H1 (cell line): ENCODE measurements at regions not wholly inside any gene's neighbourhood (a gene's known extent, or its start where the extent isn't known, plus 50 kb on each side); places are given as distances from the start of the nearest gene placed in this dataset.

Experiments used
- CTCF ChIA-PET: fragments of 300-600 bp; sonication (Branson Sonifier 250); formaldehyde crosslinking; loops from one replicate; lab custom pipeline; 2021; ENCODE audit not compliant: partially characterized antibody; lab: Charles Lee
- POLR2A ChIA-PET: fragments of 300-600 bp; sonication (Branson Sonifier 250); formaldehyde crosslinking; loops from one replicate; lab custom pipeline; 2021; ENCODE audit warnings: inconsistent platforms; ENCODE audit not compliant: partially characterized antibody; lab: Charles Lee
- DNase-seq, 2 experiments: peaks; one replicate each; pipeline versions ENCODE4 v3.0.0 to v3.0.0-alpha.2; 2010 to 2022; ENCODE audit warnings: low spot score in 2 of 2, low read depth in 1 of 2, mixed read lengths in 1 of 2
- FAIRE-seq: peaks from 2 replicates; lab custom pipeline; 2011; peaks lifted over from hg19 to GRCh38; lab: Jason Lieb, UNC
- H2AFZ ChIP-seq: 2 replicates; pipeline ENCODE4 v1.8.1; 2012; ENCODE audit warnings: low read length, inconsistent platforms
- H2AK5ac ChIP-seq: 2 replicates; pipeline ENCODE4 v1.6.1; 2013; ENCODE audit warnings: low read depth, low read length
- H2BK120ac ChIP-seq: replicated peaks from 2 replicates; pipeline ENCODE3; 2013; ENCODE audit warnings: low read depth, low read length, inconsistent platforms
- H2BK12ac ChIP-seq: 2 replicates; pipeline ENCODE4 v1.6.1; 2013; ENCODE audit warnings: low read depth, low read length
- H2BK15ac ChIP-seq: 2 replicates; pipeline ENCODE4 v1.6.1; 2013; ENCODE audit warnings: low read length
- H2BK20ac ChIP-seq: 2 replicates; pipeline ENCODE4 v1.6.1; 2013; ENCODE audit warnings: low read length
- H2BK5ac ChIP-seq: 2 replicates; pipeline ENCODE4 v1.6.1; 2013; ENCODE audit warnings: low read depth, low read length
- H3K14ac ChIP-seq: 2 replicates; pipeline ENCODE4 v1.6.1; 2013; ENCODE audit warnings: inconsistent platforms; ENCODE audit not compliant: insufficient read length
- H3K18ac ChIP-seq: 2 replicates; pipeline ENCODE4 v1.6.1; 2013; ENCODE audit warnings: low read length; ENCODE audit errors: extremely low read depth
- H3K23ac ChIP-seq: 2 replicates; pipeline ENCODE4 v1.6.1; 2013; ENCODE audit warnings: inconsistent platforms; ENCODE audit not compliant: insufficient read length
- H3K23me2 ChIP-seq: 2 replicates; pipeline ENCODE4 v1.6.1; 2013; ENCODE audit warnings: low read depth, low read length
- H3K27ac ChIP-seq: 2 replicates; pipeline ENCODE4 v1.6.1; 2011; ENCODE audit warnings: low read depth, low read length, inconsistent platforms
- H3K27me3 ChIP-seq, 4 experiments: replicated peaks in 1 of 4; 1 replicate in 1 of 4; 2 replicates in 3 of 4; pipeline versions ENCODE4 v1.6.1 to v1.8.1; 2011 to 2013; ENCODE audit warnings: low read length in 3 of 4, mild to moderate bottlenecking in 3 of 4, inconsistent platforms in 2 of 4, mixed read lengths in 2 of 4, moderate library complexity in 1 of 4; ENCODE audit not compliant: control insufficient read depth in 3 of 4, insufficient read depth in 3 of 4; ENCODE audit errors: extremely low read depth in 1 of 4
- H3K36me3 ChIP-seq, 4 experiments: 2 replicates each; pipeline versions ENCODE4 v1.6.1 to v1.8.1; 2011 to 2013; ENCODE audit warnings: mild to moderate bottlenecking in 4 of 4, low read length in 3 of 4, moderate library complexity in 2 of 4, control low read depth in 1 of 4, inconsistent platforms in 1 of 4; ENCODE audit not compliant: insufficient read depth in 4 of 4, control insufficient read depth in 2 of 4
- H3K4ac ChIP-seq: replicated peaks from 2 replicates; pipeline ENCODE3; 2013; ENCODE audit warnings: low read length, low read depth, mixed read lengths, inconsistent platforms; ENCODE audit not compliant: insufficient read length
- H3K4me1 ChIP-seq, 4 experiments: replicated peaks in 1 of 4; 1 replicate in 1 of 4; 2 replicates in 3 of 4; pipeline versions ENCODE4 v1.6.1 to v1.8.1; 2011 to 2013; ENCODE audit warnings: low read length in 3 of 4, inconsistent platforms in 2 of 4, mixed read lengths in 1 of 4; ENCODE audit not compliant: insufficient read depth in 4 of 4, control insufficient read depth in 3 of 4
- H3K4me2 ChIP-seq, 2 experiments: 2 replicates each; pipeline versions ENCODE4 v1.6.1 to v1.8.1; 2011 to 2013; ENCODE audit warnings: low read depth in 2 of 2, low read length in 2 of 2, control low read depth in 1 of 2, inconsistent platforms in 1 of 2, mild to moderate bottlenecking in 1 of 2; ENCODE audit not compliant: insufficient read depth in 1 of 2
- H3K4me3 ChIP-seq, 4 experiments: fragments of 200-600, 300-600 bp in 1 of 4; sonication (generic), shearing (Covaris generic), sonication (Bioruptor Twin) in 1 of 4; 2 replicates each; pipeline versions ENCODE4 v1.5.1 to v1.8.1; 2011 to 2016; ENCODE audit warnings: low read length in 4 of 4, low read depth in 3 of 4, control low read depth in 2 of 4, inconsistent platforms in 2 of 4, mild to moderate bottlenecking in 2 of 4, mixed read lengths in 1 of 4, moderate library complexity in 1 of 4; ENCODE audit not compliant: insufficient read depth in 2 of 4; ENCODE audit errors: extremely low read depth in 1 of 4
- H3K56ac ChIP-seq: replicated peaks from 2 replicates; pipeline ENCODE3; 2013; ENCODE audit warnings: low read depth, mild to moderate bottlenecking, mixed read lengths, low read length, inconsistent platforms; ENCODE audit not compliant: insufficient read length
- H3K79me1 ChIP-seq: 2 replicates; pipeline ENCODE4 v1.6.1; 2013; ENCODE audit warnings: low read depth, low read length, control low read depth
- H3K79me2 ChIP-seq, 2 experiments: 2 replicates each; pipeline versions ENCODE4 v1.6.1 to v1.8.1; 2012 to 2013; ENCODE audit warnings: low read length in 2 of 2, mild to moderate bottlenecking in 2 of 2, inconsistent platforms in 1 of 2; ENCODE audit not compliant: insufficient read depth in 2 of 2, control insufficient read depth in 1 of 2
- H3K9ac ChIP-seq, 4 experiments: replicated peaks in 1 of 4; 1 replicate in 1 of 4; 2 replicates in 3 of 4; pipeline versions ENCODE4 v1.6.1 to v1.8.1; 2011 to 2013; ENCODE audit warnings: low read depth in 3 of 4, low read length in 3 of 4, control low read depth in 2 of 4, mild to moderate bottlenecking in 2 of 4, moderate library complexity in 2 of 4, inconsistent platforms in 1 of 4; ENCODE audit errors: extremely low read depth in 1 of 4
- H3K9me3 ChIP-seq, 2 experiments: 2 replicates each; pipeline versions ENCODE4 v1.6.1 to v1.8.1; 2012 to 2013; ENCODE audit warnings: mild to moderate bottlenecking in 2 of 2, moderate library complexity in 2 of 2, control low read depth in 1 of 2, inconsistent platforms in 1 of 2, low read depth in 1 of 2, low read length in 1 of 2, mixed read lengths in 1 of 2; ENCODE audit not compliant: insufficient read depth in 2 of 2
- H4K20me1 ChIP-seq, 2 experiments: replicated peaks in 1 of 2; 2 replicates each; pipeline versions ENCODE3 to v1.8.1; 2011 to 2013; ENCODE audit warnings: inconsistent platforms in 2 of 2, low read length in 2 of 2, mild to moderate bottlenecking in 1 of 2; ENCODE audit not compliant: insufficient read depth in 2 of 2, control insufficient read depth in 1 of 2
- H4K5ac ChIP-seq: 2 replicates; pipeline ENCODE4 v1.6.1; 2013; ENCODE audit warnings: low read length, low read depth, mixed read lengths, inconsistent platforms; ENCODE audit not compliant: insufficient read length
- H4K8ac ChIP-seq: 2 replicates; pipeline ENCODE4 v1.8.0; 2013; ENCODE audit warnings: mild to moderate bottlenecking, moderate library complexity, low read length, inconsistent platforms; ENCODE audit not compliant: insufficient read depth; ENCODE audit errors: extremely low read depth
- H4K91ac ChIP-seq: replicated peaks from 2 replicates; pipeline ENCODE3; 2013; ENCODE audit warnings: low read length, mixed read lengths, inconsistent platforms; ENCODE audit not compliant: insufficient read length
- ATF2 ChIP-seq: IDR thresholded peaks from 2 replicates; pipeline ENCODE4 v1.6.1; 2012; ENCODE audit warnings: low read length, inconsistent platforms
- BACH1 ChIP-seq: IDR thresholded peaks from 2 replicates; pipeline ENCODE4 v1.6.1; 2012; ENCODE audit warnings: low read length, improper control_type of control experiment
- BRCA1 ChIP-seq: IDR thresholded peaks from 2 replicates; pipeline ENCODE4 v1.6.1; 2012; ENCODE audit warnings: low read depth, low read length, improper control_type of control experiment
- CBX8 ChIP-seq: fragments of 300-800, 300-1000 bp; sonication (generic); IDR thresholded peaks from 2 replicates; pipeline ENCODE4 v1.7.1; 2016; ENCODE audit warnings: low read depth, low read length, borderline replicate concordance
- KDM4A ChIP-seq: IDR thresholded peaks from one replicate; pipeline ENCODE4 v1.7.1; 2012; ENCODE audit warnings: low read depth, mild to moderate bottlenecking, moderate library complexity, low read length, inconsistent platforms; ENCODE audit not compliant: severe bottlenecking
- MAX ChIP-seq: IDR thresholded peaks from 2 replicates; pipeline ENCODE4 v1.6.1; 2012; ENCODE audit warnings: inconsistent platforms
- POLR2A ChIP-seq, 2 experiments: IDR thresholded peaks; 1 replicate in 1 of 2; 2 replicates in 1 of 2; pipeline ENCODE4 v1.6.1; 2011; ENCODE audit warnings: low read depth in 2 of 2, low read length in 2 of 2, mild to moderate bottlenecking in 2 of 2; ENCODE audit errors: control extremely low read depth in 1 of 2
- RNF2 ChIP-seq: fragments of 200-900, 300-1000 bp; sonication (generic); IDR thresholded peaks from 2 replicates; pipeline ENCODE4 v1.7.1; 2016; ENCODE audit warnings: borderline replicate concordance, low read depth, mild to moderate bottlenecking, antibody characterized with exemption, low read length; ENCODE audit not compliant: poor library complexity, severe bottlenecking; ENCODE audit errors: missing control alignments
- SP4 ChIP-seq: IDR thresholded peaks from 2 replicates; pipeline ENCODE4 v1.6.1; 2012; ENCODE audit warnings: low read length, inconsistent platforms
- SUZ12 ChIP-seq: fragments of 200-600 bp; sonication (generic); IDR thresholded peaks from 2 replicates; pipeline ENCODE4 v1.6.1; 2012; ENCODE audit warnings: mild to moderate bottlenecking, inconsistent platforms, low read length, moderate library complexity, mixed read lengths
- TEAD4 ChIP-seq: IDR thresholded peaks from 2 replicates; pipeline ENCODE4 v1.6.1; 2012; ENCODE audit warnings: low read depth, low read length, inconsistent platforms, mixed read lengths
- WGBS, 2 experiments: shearing (Covaris generic) in 1 of 2; methylation state at CpG; one replicate each; pipeline versions ENCODE4 v1.1.6 to v1.1.7; 2013 to 2015; ENCODE audit warnings: low lambda C conversion rate in 2 of 2, mixed read lengths in 2 of 2, inconsistent platforms in 1 of 2, low coverage in 1 of 2, missing lambda C conversion rate in 1 of 2; ENCODE audit not compliant: insufficient replicate concordance in 2 of 2, insufficient coverage in 1 of 2, insufficient read length in 1 of 2; ENCODE audit errors: extremely low coverage in 1 of 2, missing lambda C conversion rate in 1 of 2; 5-methylcytosine and 5-hydroxymethylcytosine counted together

GRCh38 chr5:120152472-120152871 is 311.6 kb upstream of the PRR16 start:
- Histone ChIP-seq H4K20me1 (no peaks in the 10 kb centered on the region), H3K23ac (no peak overlapping the region), H4K5ac (no peak overlapping the region), H3K27ac (no peak overlapping the region), H3K14ac (no peak overlapping the region), H3K79me2 (no peaks in the 10 kb centered on the region), H2BK5ac (no peak overlapping the region), H3K9ac (no peak overlapping the region), H3K9me3 (peaks cover 0 to 4% of the 10 kb centered on the region in 2 experiments; a peak in 1 of 4 replicates), H3K79me1 (no peaks in the 10 kb centered on the region), H2AK5ac (no peak overlapping the region), H3K27me3 (no peaks in the 10 kb centered on the region), H3K4me3 (no peak overlapping the region), H2BK20ac (no peak overlapping the region), H3K4me1 (no peaks in the 10 kb centered on the region), H3K18ac (no peak overlapping the region), H2AFZ (no peak overlapping the region), H3K4me2 (no peak overlapping the region), H2BK120ac (no peak overlapping the region), H3K4ac (no peak overlapping the region), H2BK15ac (no peak overlapping the region), H2BK12ac (no peak overlapping the region), H3K56ac (no peak overlapping the region), H3K23me2 (no peaks in the 10 kb centered on the region), H4K91ac (no peak overlapping the region), H3K36me3 (no peaks in the 10 kb centered on the region), H4K8ac (no peak overlapping the region)
- WGBS, 2 experiments, result 95% methylated on average over 2 of the region's 2 CpGs; no CpG with 5 or more reads in 1 of the 2 experiments
- no peak for FAIRE-seq
- DNase-seq, result no peak
- POLR2A ChIA-PET, result no interaction called here
- CTCF ChIA-PET, result interaction anchor here (0.7 kb wide), 1 partner anchor 76 kb away, joined by 3 read pairs; no protein-coding TSS in a partner anchor
- TF ChIP-seq SUZ12, result no peak
- TF ChIP-seq ATF2, result no peak
- no peak for TF ChIP-seq POLR2A (IDR thresholded peaks at IDR 0.05; ENCODE audit: control extremely low read depth in 1 of 2, low read depth in 2 of 2, low read length in 2 of 2)
- TF ChIP-seq CBX8, result no peak
- TF ChIP-seq MAX, result no peak
- no peak for TF ChIP-seq SP4
- TF ChIP-seq KDM4A, result no peak
- TF ChIP-seq TEAD4, result no peak
- TF ChIP-seq RNF2, result no peak
- TF ChIP-seq BACH1, result no peak
- no peak for TF ChIP-seq BRCA1
